ENCODE measurements at regions not wholly inside any gene's neighbourhood (a gene's known extent, or its start where the extent isn't known, plus 50 kb on each side); places are given as distances from the start of the nearest gene placed in this dataset.

GRCh38 chr3:95272166-95272565, 1209.3 kb downstream of the NSUN3 start:
- TF ChIP-seq CTCF (IDR thresholded peaks at IDR 0.05; ENCODE audit: low read depth, low read length) (no peak), EZH2phosphoT487 (IDR thresholded peaks at IDR 0.05; ENCODE audit: low read depth) (no peak)
